ENCODE measurements at regions not wholly inside any gene's neighbourhood (a gene's known extent, or its start where the extent isn't known, plus 50 kb on each side); places are given as distances from the start of the nearest gene placed in this dataset.

DNA sequence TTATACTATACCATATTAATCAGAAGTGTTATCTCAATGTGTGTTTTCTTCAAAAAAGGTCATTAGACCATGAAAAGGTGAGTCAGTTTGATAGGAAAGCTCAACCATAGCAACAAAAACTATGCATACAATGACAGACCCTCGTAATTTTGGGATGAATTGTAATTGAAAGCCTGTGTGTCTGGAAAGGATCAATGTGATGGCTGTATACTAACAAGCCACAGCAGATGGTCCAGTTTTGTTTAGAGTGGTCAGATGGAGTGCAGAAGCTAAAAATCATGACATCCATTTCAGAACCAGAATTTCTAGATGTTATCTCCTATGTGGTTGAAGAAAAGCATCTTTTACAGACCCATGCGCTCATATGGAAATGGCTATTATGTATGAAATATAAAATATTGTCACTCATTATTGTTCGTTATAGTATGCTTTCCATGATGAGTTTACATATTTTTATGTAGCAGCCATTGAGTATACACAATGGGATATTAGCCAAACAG, 88.3 kb upstream of the CNTNAP2 start (continued):
- TF ChIP-seq, protein P1, sequence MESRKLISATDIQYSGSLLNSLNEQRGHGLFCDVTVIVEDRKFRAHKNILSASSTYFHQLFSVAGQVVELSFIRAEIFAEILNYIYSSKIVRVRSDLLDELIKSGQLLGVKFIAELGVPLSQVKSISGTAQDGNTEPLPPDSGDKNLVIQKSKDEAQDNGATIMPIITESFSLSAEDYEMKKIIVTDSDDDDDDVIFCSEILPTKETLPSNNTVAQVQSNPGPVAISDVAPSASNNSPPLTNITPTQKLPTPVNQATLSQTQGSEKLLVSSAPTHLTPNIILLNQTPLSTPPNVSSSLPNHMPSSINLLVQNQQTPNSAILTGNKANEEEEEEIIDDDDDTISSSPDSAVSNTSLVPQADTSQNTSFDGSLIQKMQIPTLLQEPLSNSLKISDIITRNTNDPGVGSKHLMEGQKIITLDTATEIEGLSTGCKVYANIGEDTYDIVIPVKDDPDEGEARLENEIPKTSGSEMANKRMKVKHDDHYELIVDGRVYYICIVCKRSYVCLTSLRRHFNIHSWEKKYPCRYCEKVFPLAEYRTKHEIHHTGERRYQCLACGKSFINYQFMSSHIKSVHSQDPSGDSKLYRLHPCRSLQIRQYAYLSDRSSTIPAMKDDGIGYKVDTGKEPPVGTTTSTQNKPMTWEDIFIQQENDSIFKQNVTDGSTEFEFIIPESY (IDR thresholded peaks at IDR 0.05), result no peak
- no peak for TF ChIP-seq YY1 (IDR thresholded peaks at IDR 0.05; ENCODE audit: low read depth, low read length)

DNA sequence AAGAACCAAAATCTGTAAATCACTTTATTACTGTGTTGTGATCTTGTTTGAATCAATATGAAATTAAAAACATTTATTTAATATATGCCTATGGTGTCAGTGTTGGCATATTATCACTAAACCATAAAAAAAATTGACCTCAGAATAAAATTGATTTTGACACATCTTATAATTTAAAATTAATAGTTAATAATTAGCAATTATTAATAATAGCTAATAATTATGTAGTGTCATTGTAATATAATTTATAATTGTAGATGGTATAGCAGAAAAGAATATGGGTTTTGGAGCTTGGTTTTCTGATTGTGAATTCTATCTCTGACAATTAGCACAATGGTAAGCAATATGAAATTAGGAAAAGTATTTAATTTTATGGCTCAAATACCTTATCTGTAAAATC, 89.4 kb upstream of the CNTNAP2 start:
- Histone ChIP-seq H4K20me1 (ENCODE audit: control insufficient read depth, insufficient read depth) (no peaks in the 10 kb centered on the region), H3K4me2 (ENCODE audit: control insufficient read depth, insufficient read depth) (no peak overlapping the region), H3K79me2 (ENCODE audit: control insufficient read depth, insufficient read depth, low read length) (no peaks in the 10 kb centered on the region), H3K9ac (ENCODE audit: control insufficient read depth, insufficient read depth, low read length) (no peak overlapping the region), H3K27me3 (replicated peaks in 1 of 2; ENCODE audit: control insufficient read depth in 2 of 2, insufficient read depth in 2 of 2, low read length in 1 of 2) (no peaks in the 10 kb centered on the region), H3K9me3 (replicated peaks; ENCODE audit: control insufficient read depth, insufficient read depth, low read length) (no peaks in the 10 kb centered on the region), H2AFZ (ENCODE audit: control insufficient read depth, low read depth, low read length) (no peak overlapping the region), H3K4me3 (no peak overlapping the region), H3K4me1 (ENCODE audit: control insufficient read depth, insufficient read depth, low read length) (no peaks in the 10 kb centered on the region), H3K27ac (ENCODE audit: control insufficient read depth, insufficient read depth) (no peak overlapping the region), H3K36me3 (ENCODE audit: control insufficient read depth in 2 of 2, insufficient read depth in 2 of 2, low read length in 1 of 2) (no peaks in the 10 kb centered on the region)
- DNase-seq (ENCODE audit: low read depth, low spot score) (no peak), FAIRE-seq (no peak), ATAC-seq (no peak)
- TF ChIP-seq ZNF384 (IDR thresholded peaks at IDR 0.05; ENCODE audit: borderline replicate concordance, low read depth, low read length) (no peak), MXI1 (IDR thresholded peaks at IDR 0.05; ENCODE audit: low read depth, low read length) (no peak), NBN (IDR thresholded peaks at IDR 0.05) (no peak), TCF3 (IDR thresholded peaks at IDR 0.05; ENCODE audit: borderline replicate concordance, insufficient read depth, low read depth, low read length) (no peak), MTA2 (IDR thresholded peaks at IDR 0.05; ENCODE audit: low read depth) (no peak), TBL1XR1 (IDR thresholded peaks at IDR 0.05; ENCODE audit: low read depth, low read length) (no peak), RUNX3 (IDR thresholded peaks at IDR 0.05; ENCODE audit: low read length) (no peak), PML (IDR thresholded peaks at IDR 0.05; ENCODE audit: low read length) (no peak), KAT2A (conservative IDR thresholded peaks at IDR 0.05; ENCODE audit: control insufficient read depth, low read depth, low read length) (no peak), SRF (IDR thresholded peaks at IDR 0.05; ENCODE audit: low read depth in 2 of 2, low read length in 2 of 2) (no peak)
- TF ChIP-seq, protein P2, sequence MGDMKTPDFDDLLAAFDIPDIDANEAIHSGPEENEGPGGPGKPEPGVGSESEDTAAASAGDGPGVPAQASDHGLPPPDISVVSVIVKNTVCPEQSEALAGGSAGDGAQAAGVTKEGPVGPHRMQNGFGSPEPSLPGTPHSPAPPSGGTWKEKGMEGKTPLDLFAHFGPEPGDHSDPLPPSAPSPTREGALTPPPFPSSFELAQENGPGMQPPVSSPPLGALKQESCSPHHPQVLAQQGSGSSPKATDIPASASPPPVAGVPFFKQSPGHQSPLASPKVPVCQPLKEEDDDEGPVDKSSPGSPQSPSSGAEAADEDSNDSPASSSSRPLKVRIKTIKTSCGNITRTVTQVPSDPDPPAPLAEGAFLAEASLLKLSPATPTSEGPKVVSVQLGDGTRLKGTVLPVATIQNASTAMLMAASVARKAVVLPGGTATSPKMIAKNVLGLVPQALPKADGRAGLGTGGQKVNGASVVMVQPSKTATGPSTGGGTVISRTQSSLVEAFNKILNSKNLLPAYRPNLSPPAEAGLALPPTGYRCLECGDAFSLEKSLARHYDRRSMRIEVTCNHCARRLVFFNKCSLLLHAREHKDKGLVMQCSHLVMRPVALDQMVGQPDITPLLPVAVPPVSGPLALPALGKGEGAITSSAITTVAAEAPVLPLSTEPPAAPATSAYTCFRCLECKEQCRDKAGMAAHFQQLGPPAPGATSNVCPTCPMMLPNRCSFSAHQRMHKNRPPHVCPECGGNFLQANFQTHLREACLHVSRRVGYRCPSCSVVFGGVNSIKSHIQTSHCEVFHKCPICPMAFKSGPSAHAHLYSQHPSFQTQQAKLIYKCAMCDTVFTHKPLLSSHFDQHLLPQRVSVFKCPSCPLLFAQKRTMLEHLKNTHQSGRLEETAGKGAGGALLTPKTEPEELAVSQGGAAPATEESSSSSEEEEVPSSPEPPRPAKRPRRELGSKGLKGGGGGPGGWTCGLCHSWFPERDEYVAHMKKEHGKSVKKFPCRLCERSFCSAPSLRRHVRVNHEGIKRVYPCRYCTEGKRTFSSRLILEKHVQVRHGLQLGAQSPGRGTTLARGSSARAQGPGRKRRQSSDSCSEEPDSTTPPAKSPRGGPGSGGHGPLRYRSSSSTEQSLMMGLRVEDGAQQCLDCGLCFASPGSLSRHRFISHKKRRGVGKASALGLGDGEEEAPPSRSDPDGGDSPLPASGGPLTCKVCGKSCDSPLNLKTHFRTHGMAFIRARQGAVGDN (IDR thresholded peaks at IDR 0.05), result no peak
- TF ChIP-seq, protein P3, sequence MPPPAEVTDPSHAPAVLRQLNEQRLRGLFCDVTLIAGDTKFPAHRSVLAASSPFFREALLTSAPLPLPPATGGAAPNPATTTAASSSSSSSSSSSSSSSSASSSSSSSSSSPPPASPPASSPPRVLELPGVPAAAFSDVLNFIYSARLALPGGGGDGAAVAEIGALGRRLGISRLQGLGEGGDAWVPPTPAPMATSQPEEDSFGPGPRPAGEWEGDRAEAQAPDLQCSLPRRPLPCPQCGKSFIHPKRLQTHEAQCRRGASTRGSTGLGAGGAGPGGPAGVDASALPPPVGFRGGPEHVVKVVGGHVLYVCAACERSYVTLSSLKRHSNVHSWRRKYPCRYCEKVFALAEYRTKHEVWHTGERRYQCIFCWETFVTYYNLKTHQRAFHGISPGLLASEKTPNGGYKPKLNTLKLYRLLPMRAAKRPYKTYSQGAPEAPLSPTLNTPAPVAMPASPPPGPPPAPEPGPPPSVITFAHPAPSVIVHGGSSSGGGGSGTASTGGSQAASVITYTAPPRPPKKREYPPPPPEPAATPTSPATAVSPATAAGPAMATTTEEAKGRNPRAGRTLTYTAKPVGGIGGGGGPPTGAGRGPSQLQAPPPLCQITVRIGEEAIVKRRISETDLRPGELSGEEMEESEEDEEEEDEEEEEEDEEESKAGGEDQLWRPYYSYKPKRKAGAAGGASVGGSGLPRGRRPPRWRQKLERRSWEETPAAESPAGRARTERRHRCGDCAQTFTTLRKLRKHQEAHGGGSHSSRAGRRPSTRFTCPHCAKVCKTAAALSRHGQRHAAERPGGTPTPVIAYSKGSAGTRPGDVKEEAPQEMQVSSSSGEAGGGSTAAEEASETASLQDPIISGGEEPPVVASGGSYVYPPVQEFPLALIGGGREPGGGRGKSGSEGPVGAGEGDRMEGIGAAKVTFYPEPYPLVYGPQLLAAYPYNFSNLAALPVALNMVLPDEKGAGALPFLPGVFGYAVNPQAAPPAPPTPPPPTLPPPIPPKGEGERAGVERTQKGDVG (CRISPR knock-in tag; IDR thresholded peaks at IDR 0.05), result no peak
- intact Hi-C loops (cut with micrococcal nuclease; ENCODE audit: unreplicated experiment), result no loop called here
- in situ Hi-C loops (cut with MboI), result no loop called here
- SMC1A ChIA-PET (ENCODE audit: uncharacterized antibody, unreplicated experiment), result interaction anchor here (1.1 kb wide), 1 partner anchor 15 kb away, joined by 3 read pairs; no protein-coding TSS in a partner anchor
- CTCF ChIA-PET, result no interaction called here
- POLR2A ChIA-PET, result no interaction called here
- BruUV-seq (replicated peaks), result no TSS peak
- RAD21 ChIA-PET (ENCODE audit: unreplicated experiment), result no interaction called here
